LoVo (cell line): ENCODE measurements at regions not wholly inside any gene's neighbourhood (a gene's known extent, or its start where the extent isn't known, plus 50 kb on each side); places are given as distances from the start of the nearest gene placed in this dataset.
A peak's percentile ranks its signal among the peaks of the same experiment; 100 is the strongest.
"Not testable (repeated sequence)": the region's sequence is repeated elsewhere in the genome, so short reads cannot be mapped to it uniquely, and the experiment has no call there.

Source experiments
- DNase-seq: peaks from one replicate; pipeline ENCODE4 v3.0.0-alpha.2; 2016; ENCODE audit warnings: low spot score

GRCh38 chr16:29258946-29259634, 147.4 kb downstream of the NPIPB11 start:
- not testable (repeated sequence) for DNase-seq

- not testable (repeated sequence) for DNase-seq
Measured at GRCh38 chr16:29257419-29258336, 148.8 kb downstream of the NPIPB11 start.

GRCh38 chr16:29256501-29256981, 150.0 kb downstream of the NPIPB11 start:
- DNase-seq = no peak

GRCh38 chr16:29255957-29256356, 150.6 kb downstream of the NPIPB11 start:
- DNase-seq = not testable (repeated sequence)

- not testable (repeated sequence) for DNase-seq
Measured at GRCh38 chr16:29255496-29255796, 151.1 kb downstream of the NPIPB11 start.

GRCh38 chr16:29254676-29255495, 151.6 kb downstream of the NPIPB11 start:
- no peak for DNase-seq

GRCh38 chr16:29253716-29254590, 152.6 kb downstream of the NPIPB11 start:
- DNase-seq = not testable (repeated sequence)

- DNase-seq = not testable (repeated sequence)
Measured at GRCh38 chr16:29253066-29253590, 153.4 kb downstream of the NPIPB11 start.

GRCh38 chr16:29252311-29252710, 154.2 kb downstream of the NPIPB11 start:
- DNase-seq = not testable (repeated sequence)

- peak; percentile 83 for DNase-seq
Measured at GRCh38 chr16:29251571-29252011, 154.9 kb downstream of the NPIPB11 start.

- DNase-seq = not testable (repeated sequence)
Measured at GRCh38 chr16:29250923-29251434, 155.5 kb downstream of the NPIPB11 start.

GRCh38 chr16:29250469-29250868, 156.0 kb downstream of the NPIPB11 start:
- DNase-seq = not testable (repeated sequence)

- DNase-seq = not testable (repeated sequence)
Measured at GRCh38 chr16:29248940-29249318, 157.6 kb downstream of the NPIPB11 start.

- DNase-seq = not testable (repeated sequence)
Measured at GRCh38 chr16:29248306-29248939, 158.1 kb downstream of the NPIPB11 start.

GRCh38 chr16:29246091-29246490, 160.4 kb downstream of the NPIPB11 start:
- DNase-seq = not testable (repeated sequence)

GRCh38 chr16:29237971-29238370, 168.5 kb downstream of the NPIPB11 start:
- no peak for DNase-seq

- not testable (repeated sequence) for DNase-seq
Measured at GRCh38 chr16:29237495-29237894, 169.0 kb downstream of the NPIPB11 start.

GRCh38 chr16:29237023-29237422, 169.5 kb downstream of the NPIPB11 start:
- DNase-seq = not testable (repeated sequence)

GRCh38 chr16:29235836-29236370, 170.6 kb downstream of the NPIPB11 start:
- not testable (repeated sequence) for DNase-seq
